GM18867 (cell line): ENCODE measurements at regions not wholly inside any gene's neighbourhood (a gene's known extent, or its start where the extent isn't known, plus 50 kb on each side); places are given as distances from the start of the nearest gene placed in this dataset.
A peak's percentile ranks its signal among the peaks of the same experiment; 100 is the strongest.

ENCODE experiments used
- ATAC-seq: cut with Tn5 transposase; IDR thresholded peaks from one replicate; pipeline ENCODE4 v1.9.1; 2021; ENCODE audit warnings: mild to moderate bottlenecking, moderate library complexity; ENCODE audit not compliant: unreplicated experiment

GRCh38 chr21:26743524-26743923, 101.7 kb downstream of the ADAMTS1 start:
- ATAC-seq = no peak

GRCh38 chr21:26739189-26739588, 106.0 kb downstream of the ADAMTS1 start:
- no peak for ATAC-seq

GRCh38 chr21:26736449-26736848, 108.8 kb downstream of the ADAMTS1 start:
- no peak for ATAC-seq

GRCh38 chr21:26732432-26733221, 112.6 kb downstream of the ADAMTS1 start:
- peak; percentile 72 for ATAC-seq

GRCh38 chr21:26719750-26720149, 125.5 kb downstream of the ADAMTS1 start:
- no peak for ATAC-seq

- no peak for ATAC-seq
Observed at GRCh38 chr21:26717146-26717739, 128.0 kb downstream of the ADAMTS1 start.

GRCh38 chr21:26715878-26716506, 129.2 kb downstream of the ADAMTS1 start:
- ATAC-seq = peak; percentile 73

- ATAC-seq = no peak
Observed at GRCh38 chr21:26715116-26715515, 130.1 kb downstream of the ADAMTS1 start.

GRCh38 chr21:26710155-26710554, 135.1 kb downstream of the ADAMTS1 start:
- ATAC-seq = no peak

GRCh38 chr21:26709090-26709489, 136.0 kb upstream of the CYYR1 start:
- ATAC-seq = no peak

GRCh38 chr21:26708223-26708800, 135.2 kb upstream of the CYYR1 start:
- ATAC-seq = no peak

GRCh38 chr21:26707246-26707645, 134.2 kb upstream of the CYYR1 start:
- ATAC-seq = no peak

GRCh38 chr21:26698416-26698815, 125.3 kb upstream of the CYYR1 start:
- ATAC-seq = no peak

- no peak for ATAC-seq
Observed at GRCh38 chr21:26691416-26691815, 118.3 kb upstream of the CYYR1 start.

GRCh38 chr21:26686705-26687104, 113.6 kb upstream of the CYYR1 start:
- no peak for ATAC-seq

GRCh38 chr21:26686278-26686677, 113.2 kb upstream of the CYYR1 start:
- peak; percentile 73 for ATAC-seq

- ATAC-seq = no peak
Observed at GRCh38 chr21:26684889-26685288, 111.8 kb upstream of the CYYR1 start.

GRCh38 chr21:26683996-26684395, 110.9 kb upstream of the CYYR1 start:
- ATAC-seq = no peak

GRCh38 chr21:26679284-26679683, 106.2 kb upstream of the CYYR1 start:
- ATAC-seq = no peak

- no peak for ATAC-seq
Observed at GRCh38 chr21:26674323-26674722, 101.2 kb upstream of the CYYR1 start.

- no peak for ATAC-seq
Observed at GRCh38 chr21:26669215-26669764, 96.2 kb upstream of the CYYR1 start.
